K562 (cell line): ENCODE measurements at regions not wholly inside any gene's neighbourhood (a gene's known extent, or its start where the extent isn't known, plus 50 kb on each side); places are given as distances from the start of the nearest gene placed in this dataset.

Experiments used
- ATAC-seq: fragments of 200-7000 bp; cut with Tn5 transposase; 3 replicates; pipeline ENCODE4 v1.9.1; 2020; ENCODE audit warnings: moderate library complexity
- BruUV-seq: library from RNA; stranded (reverse); fragments of 400-500 nt; replicated peaks from 2 replicates; lab custom pipeline; 2021; lab: Mats Ljungman, UMichigan
- CTCF ChIA-PET: fragments of 300-600 bp; formaldehyde crosslinking; extraction: SDS; loops from one replicate; lab custom pipeline; 2021; ENCODE audit warnings: low intra/inter-chr PET ratio; lab: Yijun Ruan, JAX
- POLR2A ChIA-PET: fragments of 300-600, 350-650 bp; sonication (Branson Sonifier 250); formaldehyde crosslinking; extraction: SDS; loops from one replicate; lab custom pipeline; 2021; ENCODE audit warnings: antibody characterized with exemption, inconsistent platforms; lab: Yijun Ruan, JAX
- DNase-seq, 4 experiments: peaks; one replicate each; pipeline versions ENCODE4 v3.0.0 to v3.0.0-alpha.2; 2011 to 2018; ENCODE audit warnings: low spot score in 3 of 4, mixed read lengths in 3 of 4; ENCODE audit errors: extremely low read depth in 1 of 4
- FAIRE-seq: peaks from 2 replicates; lab custom pipeline; 2011; peaks lifted over from hg19 to GRCh38; lab: Jason Lieb, UNC
- H2AFZ ChIP-seq: 2 replicates; pipeline ENCODE4 v1.6.0; 2011; ENCODE audit warnings: low read depth, low read length, control low read depth, inconsistent platforms
- H3K27ac ChIP-seq: fragments of 200-600 bp; 3 replicates; pipeline ENCODE4 v1.8.0; 2011; ENCODE audit warnings: low read depth, mild to moderate bottlenecking, control low read depth, inconsistent platforms, low read length, moderate library complexity, mixed read lengths; ENCODE audit errors: extremely low read depth
- H3K27me3 ChIP-seq, 2 experiments: fragments of 300-600 bp in 1 of 2; 2 replicates in 1 of 2; 3 replicates in 1 of 2; pipeline versions ENCODE4 v1.6.0 to v1.8.0; 2011; ENCODE audit warnings: inconsistent platforms in 2 of 2, low read length in 2 of 2, mild to moderate bottlenecking in 1 of 2, mixed read lengths in 1 of 2, moderate library complexity in 1 of 2; ENCODE audit not compliant: control insufficient read depth in 2 of 2, insufficient read depth in 2 of 2
- H3K36me3 ChIP-seq: fragments of 300-600 bp; 3 replicates; pipeline ENCODE4 v1.8.0; 2011; ENCODE audit warnings: mild to moderate bottlenecking, low read length, inconsistent platforms; ENCODE audit not compliant: control insufficient read depth, insufficient read depth
- H3K4me1 ChIP-seq, 2 experiments: fragments of 200-600 bp in 1 of 2; replicated peaks in 1 of 2; 2 replicates in 1 of 2; 3 replicates in 1 of 2; pipeline versions ENCODE4 v1.5.1 to v1.8.0; 2011; ENCODE audit warnings: inconsistent platforms in 2 of 2, low read length in 2 of 2, mild to moderate bottlenecking in 1 of 2, mixed read lengths in 1 of 2, moderate library complexity in 1 of 2; ENCODE audit not compliant: control insufficient read depth in 2 of 2, insufficient read depth in 2 of 2
- H3K4me2 ChIP-seq: 2 replicates; pipeline ENCODE4 v1.6.1; 2011; ENCODE audit warnings: low read length, control low read depth, inconsistent platforms, mixed read lengths; ENCODE audit not compliant: insufficient read depth
- H3K4me3 ChIP-seq: fragments of 200-600 bp; sonication (generic), shearing (Covaris generic); 2 replicates; pipeline ENCODE4 v1.5.1; 2016; ENCODE audit warnings: control low read depth, inconsistent platforms
- H3K79me2 ChIP-seq: fragments of 200-600 bp; 3 replicates; pipeline ENCODE4 v1.8.0; 2011; ENCODE audit warnings: low read length, inconsistent platforms; ENCODE audit not compliant: control insufficient read depth, insufficient read depth
- H3K9ac ChIP-seq, 2 experiments: 2 replicates each; pipeline versions ENCODE4 v1.6.0 to v1.6.1; 2011; ENCODE audit warnings: low read depth in 2 of 2, low read length in 2 of 2, control low read depth in 1 of 2, inconsistent platforms in 1 of 2, mild to moderate bottlenecking in 1 of 2, mixed read lengths in 1 of 2; ENCODE audit not compliant: insufficient read depth in 1 of 2
- H3K9me1 ChIP-seq: one replicate; pipeline ENCODE4 v1.6.0; 2011; ENCODE audit warnings: inconsistent platforms, mild to moderate bottlenecking, low read length, moderate library complexity; ENCODE audit not compliant: control insufficient read depth, insufficient read depth
- H3K9me3 ChIP-seq: replicated peaks from 2 replicates; pipeline ENCODE4 v1.5.1; 2011; ENCODE audit warnings: low read depth, low read length, inconsistent platforms; ENCODE audit not compliant: control insufficient read depth, insufficient read depth
- H4K20me1 ChIP-seq: replicated peaks from 2 replicates; pipeline ENCODE4 v1.6.1; 2011; ENCODE audit warnings: low read length, inconsistent platforms, mixed read lengths; ENCODE audit not compliant: control insufficient read depth, insufficient read depth
- DIDO1 ChIP-seq: fragments of 450-650 bp; IDR thresholded peaks from 2 replicates; pipeline ENCODE4 v1.6.1; 2016; ENCODE audit warnings: low read depth, missing biosample characterization, missing genetic modification characterization
- HMGN3 ChIP-seq: IDR thresholded peaks from 2 replicates; pipeline ENCODE4 v1.6.1; 2011; ENCODE audit warnings: borderline replicate concordance, low read depth, mild to moderate bottlenecking, mixed read lengths, low read length; ENCODE audit not compliant: insufficient read length; ENCODE audit errors: extremely low read depth
- IRF2 ChIP-seq: sonication (generic); formaldehyde crosslinking; IDR thresholded peaks from 2 replicates; pipeline ENCODE4 v1.8.1; 2022; ENCODE audit warnings: mild to moderate bottlenecking, missing genetic modification reagents
- KLF13 ChIP-seq: fragments of 450-650 bp; IDR thresholded peaks from 2 replicates; pipeline ENCODE4 v1.6.1; 2016; ENCODE audit warnings: missing genetic modification characterization, low read depth, mild to moderate bottlenecking, missing compliant biosample characterization, moderate library complexity, borderline replicate concordance
- NR2C1 ChIP-seq, 2 experiments: fragments of 450-650 bp; IDR thresholded peaks; 2 replicates each; pipeline ENCODE4 v1.6.1; 2017; ENCODE audit warnings: mild to moderate bottlenecking in 2 of 2, antibody characterized with exemption in 1 of 2, inconsistent platforms in 1 of 2, missing compliant biosample characterization in 1 of 2, missing genetic modification characterization in 1 of 2
- POU5F1 ChIP-seq: fragments of 150-350 bp; IDR thresholded peaks from 2 replicates; pipeline ENCODE4 v1.6.1; 2014; ENCODE audit warnings: borderline replicate concordance, low read length, low read depth, mild to moderate bottlenecking; ENCODE audit not compliant: partially characterized antibody
- RUNX1 ChIP-seq: sonication (generic); IDR thresholded peaks from 2 replicates; pipeline ENCODE4 v1.6.1; 2016; ENCODE audit warnings: antibody characterized with exemption, low read depth
- SMARCE1 ChIP-seq: fragments of 450-650 bp; IDR thresholded peaks from 2 replicates; pipeline ENCODE4 v1.7.1; 2016; ENCODE audit warnings: mild to moderate bottlenecking
- YBX1 ChIP-seq: fragments of 450-650 bp; IDR thresholded peaks from 2 replicates; pipeline ENCODE4 v1.7.1; 2016; ENCODE audit warnings: mild to moderate bottlenecking
- ZFP30 ChIP-seq: fragments of 250-450 bp; sonication (Bioruptor Pico); IDR thresholded peaks from 2 replicates; pipeline ENCODE4 v1.8.0; 2022; ENCODE audit warnings: moderate library complexity, mild to moderate bottlenecking, inconsistent platforms, borderline replicate concordance
- ZFPM2 ChIP-seq: fragments of 250-450 bp; sonication (Bioruptor Pico); IDR thresholded peaks from 2 replicates; pipeline ENCODE4 v1.5.1; 2022; ENCODE audit warnings: mild to moderate bottlenecking
- ZNF76 ChIP-seq: fragments of 250-450 bp; sonication (Bioruptor Pico); IDR thresholded peaks from 2 replicates; pipeline ENCODE4 v1.4.0; 2020; ENCODE audit warnings: mild to moderate bottlenecking, moderate library complexity, borderline replicate concordance
- WGBS: fragments of 100-300 bp; shearing (Covaris generic); methylation state at CpG from one replicate; pipeline ENCODE4 v1.1.6; 2016; ENCODE audit warnings: low coverage, mixed read lengths; ENCODE audit not compliant: insufficient coverage; ENCODE audit errors: missing lambda C conversion rate; 5-methylcytosine and 5-hydroxymethylcytosine counted together
- in situ Hi-C: fragments of 300-500 bp; cut with MboI; formaldehyde crosslinking; loops from 4 replicates; pipeline ENCODE4 v1.15.0; 2018; ENCODE audit warnings: inconsistent platforms, mixed read lengths
- intact Hi-C: fragments of 100-400 bp; cut with micrococcal nuclease; formaldehyde crosslinking; loops from 2 replicates; pipeline ENCODE4 v1.14.2; 2022
- TF ChIP-seq, protein P1 (sequence below): fragments of 450-650 bp; IDR thresholded peaks from one replicate; pipeline ENCODE4 v1.6.1; 2018; ENCODE audit warnings: mild to moderate bottlenecking, moderate library complexity; ENCODE audit not compliant: partially characterized antibody
- TF ChIP-seq, protein P2 (sequence below): fragments of 250-450 bp; sonication (Bioruptor Pico); IDR thresholded peaks from 2 replicates; pipeline ENCODE4 v1.5.0; 2020; ENCODE audit warnings: mild to moderate bottlenecking
- TF ChIP-seq, protein P3 (sequence below), 3 experiments: IDR thresholded peaks in 2 of 3; conservative IDR thresholded peaks in 1 of 3; 2 replicates each; pipeline ENCODE4 v1.5.1; 2011 to 2012; ENCODE audit warnings: low read length in 3 of 3, mild to moderate bottlenecking in 3 of 3, control low read depth in 2 of 3, improper control_type of control experiment in 1 of 3, inconsistent platforms in 1 of 3, low read depth in 1 of 3, mixed read lengths in 1 of 3, moderate library complexity in 1 of 3; ENCODE audit not compliant: insufficient read depth in 2 of 3

DNA sequence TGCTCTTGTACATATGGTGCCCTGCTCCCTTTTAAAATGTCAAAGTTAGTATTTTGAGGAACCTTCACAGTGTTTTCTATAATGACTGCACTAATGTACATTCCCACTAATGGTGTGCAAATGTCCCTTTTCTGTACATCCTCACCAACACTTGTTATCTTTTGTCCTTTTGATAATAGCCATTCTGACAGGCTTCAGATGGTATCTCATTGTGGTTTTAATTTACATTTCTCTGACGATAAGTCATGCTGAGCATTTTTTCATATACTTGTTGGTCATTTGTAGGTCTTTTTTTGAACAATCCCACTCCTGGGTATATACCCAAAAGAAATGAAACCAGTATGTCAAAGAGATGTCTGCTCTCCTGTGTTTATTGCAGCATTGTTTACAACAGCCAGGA is 268.3 kb downstream of the FBXO15 start (continued):
- TF ChIP-seq NR2C1 (IDR thresholded peaks at IDR 0.05): no peak
- no peak for TF ChIP-seq NR2C1 (tag; IDR thresholded peaks at IDR 0.05)
- TF ChIP-seq, protein P1, sequence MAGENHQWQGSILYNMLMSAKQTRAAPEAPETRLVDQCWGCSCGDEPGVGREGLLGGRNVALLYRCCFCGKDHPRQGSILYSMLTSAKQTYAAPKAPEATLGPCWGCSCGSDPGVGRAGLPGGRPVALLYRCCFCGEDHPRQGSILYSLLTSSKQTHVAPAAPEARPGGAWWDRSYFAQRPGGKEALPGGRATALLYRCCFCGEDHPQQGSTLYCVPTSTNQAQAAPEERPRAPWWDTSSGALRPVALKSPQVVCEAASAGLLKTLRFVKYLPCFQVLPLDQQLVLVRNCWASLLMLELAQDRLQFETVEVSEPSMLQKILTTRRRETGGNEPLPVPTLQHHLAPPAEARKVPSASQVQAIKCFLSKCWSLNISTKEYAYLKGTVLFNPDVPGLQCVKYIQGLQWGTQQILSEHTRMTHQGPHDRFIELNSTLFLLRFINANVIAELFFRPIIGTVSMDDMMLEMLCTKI: no peak
- no peak for TF ChIP-seq IRF2 (CRISPR knock-in tag)
- no peak for TF ChIP-seq DIDO1 (tag)

DNA sequence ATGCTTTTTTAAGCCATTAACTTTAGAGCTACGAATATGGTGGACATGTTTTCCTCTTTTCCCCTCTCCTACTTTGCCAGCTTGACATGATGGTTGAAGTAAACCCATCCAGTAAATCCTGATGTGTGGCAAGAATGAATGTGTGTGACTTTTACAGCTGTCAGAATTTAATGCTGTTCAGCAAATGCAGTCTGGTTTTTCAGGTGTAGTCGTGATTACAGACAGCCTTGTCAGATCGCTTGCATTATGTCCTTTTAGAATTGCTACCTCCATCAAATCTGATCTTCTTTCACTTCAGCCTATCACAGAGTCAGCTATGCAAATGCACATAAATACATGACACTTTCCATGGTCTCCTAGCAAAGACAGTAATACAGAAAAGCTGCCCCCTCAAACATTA is 278.5 kb downstream of the FBXO15 start:
- Histone ChIP-seq H2AFZ (no peak overlapping the region), H3K9me3 (no peaks in the 10 kb centered on the region), H3K4me2 (no peak overlapping the region), H3K9me1 (no peaks in the 10 kb centered on the region), H4K20me1 (no peaks in the 10 kb centered on the region), H3K27ac (no peak overlapping the region), H3K79me2 (no peaks in the 10 kb centered on the region), H3K9ac (no peak overlapping the region), H3K36me3 (no peaks in the 10 kb centered on the region)
- ATAC-seq (no peak), FAIRE-seq (no peak), DNase-seq (no peak)
- intact Hi-C loops (no loop called here), in situ Hi-C loops (no loop called here)
- TF ChIP-seq RUNX1: no peak
- TF ChIP-seq SMARCE1: no peak
- TF ChIP-seq HMGN3: no peak
- TF ChIP-seq KLF13 (tag): no peak
- TF ChIP-seq ZNF76 (CRISPR knock-in tag): no peak
- no peak for TF ChIP-seq ZFPM2 (CRISPR knock-in tag)
- TF ChIP-seq ZFP30 (CRISPR knock-in tag): no peak
- TF ChIP-seq, protein P2, sequence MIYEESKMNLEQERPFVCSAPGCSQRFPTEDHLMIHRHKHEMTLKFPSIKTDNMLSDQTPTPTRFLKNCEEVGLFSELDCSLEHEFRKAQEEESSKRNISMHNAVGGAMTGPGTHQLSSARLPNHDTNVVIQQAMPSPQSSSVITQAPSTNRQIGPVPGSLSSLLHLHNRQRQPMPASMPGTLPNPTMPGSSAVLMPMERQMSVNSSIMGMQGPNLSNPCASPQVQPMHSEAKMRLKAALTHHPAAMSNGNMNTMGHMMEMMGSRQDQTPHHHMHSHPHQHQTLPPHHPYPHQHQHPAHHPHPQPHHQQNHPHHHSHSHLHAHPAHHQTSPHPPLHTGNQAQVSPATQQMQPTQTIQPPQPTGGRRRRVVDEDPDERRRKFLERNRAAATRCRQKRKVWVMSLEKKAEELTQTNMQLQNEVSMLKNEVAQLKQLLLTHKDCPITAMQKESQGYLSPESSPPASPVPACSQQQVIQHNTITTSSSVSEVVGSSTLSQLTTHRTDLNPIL (CRISPR knock-in tag): no peak
- TF ChIP-seq YBX1: no peak
- TF ChIP-seq, protein P3, sequence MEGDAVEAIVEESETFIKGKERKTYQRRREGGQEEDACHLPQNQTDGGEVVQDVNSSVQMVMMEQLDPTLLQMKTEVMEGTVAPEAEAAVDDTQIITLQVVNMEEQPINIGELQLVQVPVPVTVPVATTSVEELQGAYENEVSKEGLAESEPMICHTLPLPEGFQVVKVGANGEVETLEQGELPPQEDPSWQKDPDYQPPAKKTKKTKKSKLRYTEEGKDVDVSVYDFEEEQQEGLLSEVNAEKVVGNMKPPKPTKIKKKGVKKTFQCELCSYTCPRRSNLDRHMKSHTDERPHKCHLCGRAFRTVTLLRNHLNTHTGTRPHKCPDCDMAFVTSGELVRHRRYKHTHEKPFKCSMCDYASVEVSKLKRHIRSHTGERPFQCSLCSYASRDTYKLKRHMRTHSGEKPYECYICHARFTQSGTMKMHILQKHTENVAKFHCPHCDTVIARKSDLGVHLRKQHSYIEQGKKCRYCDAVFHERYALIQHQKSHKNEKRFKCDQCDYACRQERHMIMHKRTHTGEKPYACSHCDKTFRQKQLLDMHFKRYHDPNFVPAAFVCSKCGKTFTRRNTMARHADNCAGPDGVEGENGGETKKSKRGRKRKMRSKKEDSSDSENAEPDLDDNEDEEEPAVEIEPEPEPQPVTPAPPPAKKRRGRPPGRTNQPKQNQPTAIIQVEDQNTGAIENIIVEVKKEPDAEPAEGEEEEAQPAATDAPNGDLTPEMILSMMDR (IDR thresholded peaks at IDR 0.05 in 2 of 3, conservative IDR thresholded peaks at IDR 0.05 in 1 of 3; ENCODE audit: insufficient read depth in 2 of 3, low read depth in 1 of 3, low read length in 3 of 3): no peak
- no peak for TF ChIP-seq POU5F1
- TF ChIP-seq, all 486 proteins: peak for 0
- no peaks in the 10 kb centered on the region for H3K4me1 ChIP-seq
- WGBS: 4% methylated on average over 2 of the region's 3 CpGs
- BruUV-seq: no TSS peak
- no peak overlapping the region for H3K4me3 ChIP-seq
- H3K27me3 ChIP-seq: no peaks in the 10 kb centered on the region
- ChIA-PET CTCF (no interaction called here), POLR2A (no interaction called here)
